CD14-positive monocyte (primary cell): ENCODE measurements at regions not wholly inside any gene's neighbourhood (a gene's known extent, or its start where the extent isn't known, plus 50 kb on each side); places are given as distances from the start of the nearest gene placed in this dataset.
"Not testable (repeated sequence)": the region's sequence is repeated elsewhere in the genome, so short reads cannot be mapped to it uniquely, and the experiment has no call there.

Source experiments
- DNase-seq, 3 donors: peaks; one replicate each; pipeline ENCODE4 v3.0.0-alpha.2; 2011 to 2022
- H2AFZ ChIP-seq: 2 replicates; pipeline ENCODE4 v1.6.0; 2012; ENCODE audit warnings: mild to moderate bottlenecking, low read depth, low read length, inconsistent platforms; ENCODE audit not compliant: insufficient read depth, poor library complexity, severe bottlenecking
- H3K27ac ChIP-seq, 2 donors: 1 replicate in 1 of 2; 2 replicates in 1 of 2; pipeline ENCODE4 v1.5.1; 2012 to 2013; ENCODE audit warnings: low read length in 2 of 2, control low read depth in 1 of 2, inconsistent platforms in 1 of 2, low read depth in 1 of 2, mild to moderate bottlenecking in 1 of 2
- H3K27me3 ChIP-seq, 2 donors: one replicate each; pipeline versions ENCODE4 v1.6.0 to v1.6.1; 2011 to 2013; ENCODE audit warnings: low read length in 2 of 2; ENCODE audit not compliant: control insufficient read depth in 2 of 2, insufficient read depth in 2 of 2
- H3K36me3 ChIP-seq, 2 donors: replicated peaks in 1 of 2; 1 replicate in 1 of 2; 2 replicates in 1 of 2; pipeline versions ENCODE4 v1.5.1 to v1.6.1; 2012 to 2013; ENCODE audit warnings: low read length in 2 of 2, control low read depth in 1 of 2, inconsistent platforms in 1 of 2, mild to moderate bottlenecking in 1 of 2; ENCODE audit not compliant: insufficient read depth in 2 of 2, control insufficient read depth in 1 of 2
- H3K4me1 ChIP-seq, 2 donors: 1 replicate in 1 of 2; 2 replicates in 1 of 2; pipeline versions ENCODE4 v1.5.1 to v1.6.1; 2012 to 2013; ENCODE audit warnings: low read length in 2 of 2, control low read depth in 1 of 2, inconsistent platforms in 1 of 2, mild to moderate bottlenecking in 1 of 2, moderate library complexity in 1 of 2; ENCODE audit not compliant: insufficient read depth in 2 of 2, control insufficient read depth in 1 of 2
- H3K4me2 ChIP-seq: replicated peaks from 2 replicates; pipeline ENCODE3; 2012; ENCODE audit warnings: low read length, moderate library complexity, mild to moderate bottlenecking; ENCODE audit not compliant: poor library complexity, severe bottlenecking; ENCODE audit errors: extremely low read depth
- H3K4me3 ChIP-seq, 3 experiments: fragments of 200-600 bp in 1 of 3; sonication (generic) in 1 of 3; replicated peaks in 1 of 3; 1 replicate in 2 of 3; 2 replicates in 1 of 3; pipeline ENCODE4 v1.5.1; 2011 to 2013; ENCODE audit warnings: low read length in 3 of 3, mild to moderate bottlenecking in 3 of 3, control low read depth in 2 of 3, low read depth in 2 of 3, inconsistent platforms in 1 of 3, moderate library complexity in 1 of 3
- H3K79me2 ChIP-seq: 2 replicates; pipeline ENCODE4 v1.6.0; 2012; ENCODE audit warnings: mild to moderate bottlenecking, control low read depth, inconsistent platforms, low read length, moderate library complexity; ENCODE audit not compliant: insufficient read depth
- H3K9ac ChIP-seq: 2 replicates; pipeline ENCODE4 v1.6.0; 2017; ENCODE audit warnings: low read length, mild to moderate bottlenecking; ENCODE audit not compliant: insufficient read depth, poor library complexity, severe bottlenecking
- H3K9me3 ChIP-seq, 2 donors: replicated peaks in 1 of 2; 1 replicate in 1 of 2; 2 replicates in 1 of 2; pipeline versions ENCODE4 v1.5.1 to v1.6.1; 2012 to 2013; ENCODE audit warnings: low read length in 2 of 2, control low read depth in 1 of 2; ENCODE audit not compliant: control insufficient read depth in 1 of 2, insufficient read depth in 1 of 2
- H4K20me1 ChIP-seq: 2 replicates; pipeline ENCODE4 v1.6.0; 2012; ENCODE audit warnings: mild to moderate bottlenecking, low read length, control low read depth, moderate library complexity; ENCODE audit not compliant: insufficient read depth
- H3K27ac Mint-ChIP-seq, 7 donors: one replicate each; pipeline ENCODE4 v1.8.0; 2020; ENCODE audit warnings: mild to moderate bottlenecking in 7 of 7, mixed read lengths in 7 of 7, moderate library complexity in 6 of 7, inconsistent platforms in 2 of 7
- H3K27me3 Mint-ChIP-seq, 3 donors: one replicate each; pipeline ENCODE4 v1.8.0; 2021 to 2022; ENCODE audit warnings: low read depth in 3 of 3, mild to moderate bottlenecking in 3 of 3, mixed read lengths in 3 of 3, moderate library complexity in 3 of 3, inconsistent platforms in 1 of 3
- H3K36me3 Mint-ChIP-seq, 2 donors: one replicate each; pipeline ENCODE4 v1.8.0; 2020; ENCODE audit warnings: mixed read lengths in 2 of 2, inconsistent platforms in 1 of 2, mild to moderate bottlenecking in 1 of 2
- H3K4me1 Mint-ChIP-seq: one replicate; pipeline ENCODE4 v1.8.0; 2020; ENCODE audit warnings: mild to moderate bottlenecking, mixed read lengths
- H3K4me3 Mint-ChIP-seq, 2 donors: one replicate each; pipeline ENCODE4 v1.8.0; 2020; ENCODE audit warnings: mild to moderate bottlenecking in 2 of 2, mixed read lengths in 2 of 2, moderate library complexity in 1 of 2
- H3K9me3 Mint-ChIP-seq, 7 donors: one replicate each; pipeline ENCODE4 v1.8.0; 2020 to 2022; ENCODE audit warnings: mixed read lengths in 7 of 7, mild to moderate bottlenecking in 6 of 7, moderate library complexity in 6 of 7, inconsistent platforms in 2 of 7
- CTCF ChIP-seq: fragments of 200-600 bp; IDR thresholded peaks from one replicate; pipeline ENCODE4 v1.8.0; 2022; ENCODE audit warnings: antibody characterized with exemption, mild to moderate bottlenecking
- WGBS: methylation state at CpG from one replicate; pipeline ENCODE4 v1.1.5; 2013; ENCODE audit warnings: missing lambda C conversion rate; ENCODE audit not compliant: insufficient coverage; 5-methylcytosine and 5-hydroxymethylcytosine counted together
- intact Hi-C, 2 donors: fragments of 100-400 bp; cut with micrococcal nuclease; formaldehyde crosslinking; loops; one replicate each; pipeline versions ENCODE4 v1.15.0 to v1.15.1; 2023

DNA sequence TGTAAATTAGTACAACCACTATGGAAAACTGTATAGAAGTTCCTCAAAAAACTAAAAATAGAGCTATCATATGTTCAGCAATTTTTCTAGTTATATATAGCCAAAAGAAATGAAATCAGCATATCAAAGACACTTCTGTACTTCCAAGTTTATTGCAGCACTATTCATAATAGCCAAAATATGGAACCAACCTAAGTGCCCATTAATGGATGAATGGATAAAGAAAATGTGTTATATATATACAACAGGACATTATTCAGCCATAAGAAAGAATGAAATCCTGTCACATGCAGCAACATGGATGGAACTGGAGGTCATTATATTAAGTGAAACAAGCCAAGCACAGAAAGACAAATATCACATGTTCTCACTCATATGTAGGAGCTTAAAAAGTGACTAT is 112.6 kb downstream of the MDH1 start:
- intact Hi-C loops, result no loop called here
- peaks cover 3% of the 10 kb centered on the region for H3K4me1 Mint-ChIP-seq

DNA sequence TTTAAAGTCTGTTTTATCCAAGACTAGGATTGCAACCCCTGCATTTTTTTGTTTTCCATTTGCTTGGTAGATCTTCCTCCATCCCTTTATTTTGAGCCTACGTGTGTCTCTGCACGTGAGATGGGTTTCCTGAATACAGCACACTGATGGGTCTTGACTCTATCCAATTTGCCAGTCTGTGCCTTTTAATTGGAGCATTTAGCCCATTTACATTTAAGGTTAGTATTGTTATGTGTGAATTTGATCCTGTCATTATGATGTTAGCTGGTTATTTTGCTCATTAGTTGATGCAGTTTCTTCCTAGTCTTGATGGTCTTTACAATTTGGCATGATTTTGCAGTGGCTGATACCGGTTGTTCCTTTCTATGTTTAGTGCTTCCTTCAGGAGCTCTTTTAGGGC is 117.3 kb downstream of the MDH1 start:
- H3K36me3 ChIP-seq, H3K4me3 Mint-ChIP-seq, H3K27me3 Mint-ChIP-seq, H3K27ac Mint-ChIP-seq, H3K4me1 Mint-ChIP-seq, H4K20me1 ChIP-seq, H3K4me2 ChIP-seq, H3K27ac ChIP-seq, H3K36me3 Mint-ChIP-seq, H3K27me3 ChIP-seq, H2AFZ ChIP-seq, H3K4me3 ChIP-seq, H3K79me2 ChIP-seq, intact Hi-C loops, H3K4me1 ChIP-seq, H3K9ac ChIP-seq, DNase-seq: not testable (repeated sequence)
- no CpG with 5 or more reads among the region's 3 CpGs for whole genome bisulfite sequencing
- H3K9me3 Mint-ChIP-seq, result peaks cover 7 to 26% (median 19%) of the 10 kb centered on the region in 7 donors
- peaks cover 0 to 12% of the 10 kb centered on the region in 2 donors for H3K9me3 ChIP-seq

More for the DNA sequence above, 112.6 kb downstream of the MDH1 start:
- H3K36me3 Mint-ChIP-seq, result no peaks in the 10 kb centered on the region
- H3K36me3 ChIP-seq, result no peaks in the 10 kb centered on the region
- no peak overlapping the region for H2AFZ ChIP-seq
- no peak overlapping the region for H3K4me2 ChIP-seq
- no peak overlapping the region for H3K27ac Mint-ChIP-seq
- H3K9me3 ChIP-seq, result peaks cover 0 to 3% of the 10 kb centered on the region in 2 donors
- H4K20me1 ChIP-seq, result no peaks in the 10 kb centered on the region
- H3K9me3 Mint-ChIP-seq, result peaks cover 2 to 15% (median 6%) of the 10 kb centered on the region in 7 donors
- TF ChIP-seq CTCF, result no peak
- peaks cover 0 to 3% (median 1%) of the 10 kb centered on the region in 3 donors for H3K27me3 Mint-ChIP-seq
- H3K4me1 ChIP-seq, result no peaks in the 10 kb centered on the region
- H3K9ac ChIP-seq, result no peak overlapping the region
- DNase-seq, result no peak
- H3K4me3 ChIP-seq, result no peak overlapping the region
- H3K79me2 ChIP-seq, result no peaks in the 10 kb centered on the region
- H3K27me3 ChIP-seq, result no peaks in the 10 kb centered on the region
- no peak overlapping the region for H3K4me3 Mint-ChIP-seq
- no peak overlapping the region for H3K27ac ChIP-seq
